OCI-LY7 (cell line): ENCODE measurements at regions not wholly inside any gene's neighbourhood (a gene's known extent, or its start where the extent isn't known, plus 50 kb on each side); places are given as distances from the start of the nearest gene placed in this dataset.
A peak's percentile ranks its signal among the peaks of the same experiment; 100 is the strongest.

Source experiments
- BruUV-seq: library from RNA; stranded (reverse); fragments of 400-500 nt; replicated peaks from 2 replicates; lab custom pipeline; 2021; lab: Mats Ljungman, UMichigan
- CTCF ChIA-PET: fragments of 300-600 bp; sonication (Branson Sonifier 250); formaldehyde crosslinking; loops from one replicate; lab custom pipeline; 2022; ENCODE audit warnings: antibody characterized with exemption; ENCODE audit not compliant: unreplicated experiment; lab: Charles Lee
- POLR2A ChIA-PET: fragments of 300-600 bp; sonication (Branson Sonifier 250); formaldehyde crosslinking; loops from one replicate; lab custom pipeline; 2022; ENCODE audit warnings: antibody characterized with exemption; lab: Charles Lee
- DNase-seq: peaks from one replicate; pipeline ENCODE4 v3.0.0-alpha.2; 2015; ENCODE audit warnings: low spot score
- H2AFZ ChIP-seq: fragments of 200-600 bp; sonication (generic), shearing (Covaris generic); 2 replicates; pipeline ENCODE4 v1.6.1; 2014; ENCODE audit warnings: mild to moderate bottlenecking, antibody characterized with exemption, low read length, moderate library complexity
- H3K27ac ChIP-seq: fragments of 200-600 bp; sonication (generic); 2 replicates; pipeline ENCODE4 v1.5.1; 2014; ENCODE audit warnings: mixed run types, low read depth, mild to moderate bottlenecking, moderate library complexity, low read length, inconsistent platforms; ENCODE audit not compliant: poor library complexity, severe bottlenecking
- H3K36me3 ChIP-seq: fragments of 200-600 bp; sonication (generic); 2 replicates; pipeline ENCODE4 v1.6.1; 2014; ENCODE audit warnings: mild to moderate bottlenecking, antibody characterized with exemption, low read length, moderate library complexity, mixed read lengths; ENCODE audit not compliant: insufficient read depth
- H3K4me1 ChIP-seq: fragments of 200-600 bp; sonication (generic); 2 replicates; pipeline ENCODE4 v1.5.1; 2014; ENCODE audit warnings: mild to moderate bottlenecking, low read length; ENCODE audit not compliant: insufficient read depth, poor library complexity, severe bottlenecking
- H3K4me2 ChIP-seq: fragments of 200-600 bp; sonication (generic); 2 replicates; pipeline ENCODE4 v1.6.1; 2014; ENCODE audit warnings: mild to moderate bottlenecking, low read length
- H3K4me3 ChIP-seq: fragments of 200-600 bp; sonication (generic); 2 replicates; pipeline ENCODE4 v1.5.1; 2014; ENCODE audit warnings: mild to moderate bottlenecking, low read depth, low read length; ENCODE audit not compliant: poor library complexity, severe bottlenecking
- H3K79me2 ChIP-seq: fragments of 200-600 bp; sonication (generic); 2 replicates; pipeline ENCODE4 v1.6.1; 2016; ENCODE audit warnings: low read depth, mild to moderate bottlenecking, low read length, moderate library complexity, mixed read lengths; ENCODE audit not compliant: insufficient read depth
- H3K9me2 ChIP-seq: fragments of 200-600 bp; sonication (generic); 2 replicates; pipeline ENCODE4 v1.6.1; 2016; ENCODE audit warnings: mild to moderate bottlenecking, low read length, mixed read lengths; ENCODE audit not compliant: insufficient read depth
- H3K9me3 ChIP-seq: fragments of 200-600 bp; sonication (generic); 2 replicates; pipeline ENCODE4 v1.6.1; 2014; ENCODE audit warnings: mild to moderate bottlenecking, mixed run types, low read length, mixed read lengths
- H4K20me1 ChIP-seq: fragments of 200-600 bp; sonication (generic); 2 replicates; pipeline ENCODE4 v1.6.1; 2014; ENCODE audit warnings: mild to moderate bottlenecking, antibody characterized with exemption, low read length, moderate library complexity, mixed read lengths; ENCODE audit not compliant: insufficient read depth
- EZH2phosphoT487 ChIP-seq: fragments of 200-600 bp; sonication (generic); IDR thresholded peaks from 2 replicates; pipeline ENCODE4 v1.6.1; 2018; ENCODE audit warnings: low read depth, borderline replicate concordance, mild to moderate bottlenecking, mixed run types, antibody characterized with exemption, low read length, moderate library complexity, mixed read lengths
- intact Hi-C: fragments of 100-400 bp; cut with micrococcal nuclease; formaldehyde crosslinking; loops from one replicate; pipeline ENCODE4 v1.10.0; 2022; ENCODE audit not compliant: unreplicated experiment
- TF ChIP-seq, protein P1 (sequence below): fragments of 200-600 bp; sonication (generic); conservative IDR thresholded peaks from 2 replicates; pipeline ENCODE4 v1.5.1; 2014; ENCODE audit warnings: mild to moderate bottlenecking, antibody characterized with exemption, low read length, moderate library complexity, mixed read lengths

DNA sequence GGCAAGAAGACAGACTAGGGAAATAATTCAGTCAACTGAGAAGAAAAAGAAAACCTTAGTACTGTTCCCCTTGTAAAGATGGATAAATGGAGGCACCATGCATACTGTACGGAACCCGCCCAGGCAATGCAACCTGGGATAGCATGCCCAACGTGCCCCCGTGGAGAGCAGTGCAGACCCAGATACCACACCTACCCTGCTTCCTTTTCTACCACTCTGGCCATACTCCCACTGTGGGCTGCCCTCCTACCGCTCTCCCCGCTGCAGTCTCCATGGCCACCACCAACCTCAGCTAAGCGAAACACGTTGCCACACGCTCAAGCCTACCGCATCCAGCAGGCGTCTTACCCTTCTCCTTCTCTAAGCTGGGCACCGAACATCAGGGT, 117.4 kb upstream of the SERPIND1 start:
- DNase-seq = no peak
- H3K79me2 ChIP-seq = no peaks in the 10 kb centered on the region
- intact Hi-C loops = no loop called here
- CTCF ChIA-PET = no interaction called here
- H3K9me2 ChIP-seq = no peaks in the 10 kb centered on the region
- no peaks in the 10 kb centered on the region for H3K9me3 ChIP-seq
- no peak overlapping the region for H3K4me2 ChIP-seq
- POLR2A ChIA-PET = no interaction called here
- H3K27ac ChIP-seq = no peak overlapping the region
- BruUV-seq = no TSS peak
- H3K4me1 ChIP-seq = no peaks in the 10 kb centered on the region
- H4K20me1 ChIP-seq = no peaks in the 10 kb centered on the region
- H3K4me3 ChIP-seq = no peak overlapping the region
- TF ChIP-seq, protein P1, sequence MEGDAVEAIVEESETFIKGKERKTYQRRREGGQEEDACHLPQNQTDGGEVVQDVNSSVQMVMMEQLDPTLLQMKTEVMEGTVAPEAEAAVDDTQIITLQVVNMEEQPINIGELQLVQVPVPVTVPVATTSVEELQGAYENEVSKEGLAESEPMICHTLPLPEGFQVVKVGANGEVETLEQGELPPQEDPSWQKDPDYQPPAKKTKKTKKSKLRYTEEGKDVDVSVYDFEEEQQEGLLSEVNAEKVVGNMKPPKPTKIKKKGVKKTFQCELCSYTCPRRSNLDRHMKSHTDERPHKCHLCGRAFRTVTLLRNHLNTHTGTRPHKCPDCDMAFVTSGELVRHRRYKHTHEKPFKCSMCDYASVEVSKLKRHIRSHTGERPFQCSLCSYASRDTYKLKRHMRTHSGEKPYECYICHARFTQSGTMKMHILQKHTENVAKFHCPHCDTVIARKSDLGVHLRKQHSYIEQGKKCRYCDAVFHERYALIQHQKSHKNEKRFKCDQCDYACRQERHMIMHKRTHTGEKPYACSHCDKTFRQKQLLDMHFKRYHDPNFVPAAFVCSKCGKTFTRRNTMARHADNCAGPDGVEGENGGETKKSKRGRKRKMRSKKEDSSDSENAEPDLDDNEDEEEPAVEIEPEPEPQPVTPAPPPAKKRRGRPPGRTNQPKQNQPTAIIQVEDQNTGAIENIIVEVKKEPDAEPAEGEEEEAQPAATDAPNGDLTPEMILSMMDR = no peak
- no peaks in the 10 kb centered on the region for H3K36me3 ChIP-seq
- no peak overlapping the region for H2AFZ ChIP-seq

DNA sequence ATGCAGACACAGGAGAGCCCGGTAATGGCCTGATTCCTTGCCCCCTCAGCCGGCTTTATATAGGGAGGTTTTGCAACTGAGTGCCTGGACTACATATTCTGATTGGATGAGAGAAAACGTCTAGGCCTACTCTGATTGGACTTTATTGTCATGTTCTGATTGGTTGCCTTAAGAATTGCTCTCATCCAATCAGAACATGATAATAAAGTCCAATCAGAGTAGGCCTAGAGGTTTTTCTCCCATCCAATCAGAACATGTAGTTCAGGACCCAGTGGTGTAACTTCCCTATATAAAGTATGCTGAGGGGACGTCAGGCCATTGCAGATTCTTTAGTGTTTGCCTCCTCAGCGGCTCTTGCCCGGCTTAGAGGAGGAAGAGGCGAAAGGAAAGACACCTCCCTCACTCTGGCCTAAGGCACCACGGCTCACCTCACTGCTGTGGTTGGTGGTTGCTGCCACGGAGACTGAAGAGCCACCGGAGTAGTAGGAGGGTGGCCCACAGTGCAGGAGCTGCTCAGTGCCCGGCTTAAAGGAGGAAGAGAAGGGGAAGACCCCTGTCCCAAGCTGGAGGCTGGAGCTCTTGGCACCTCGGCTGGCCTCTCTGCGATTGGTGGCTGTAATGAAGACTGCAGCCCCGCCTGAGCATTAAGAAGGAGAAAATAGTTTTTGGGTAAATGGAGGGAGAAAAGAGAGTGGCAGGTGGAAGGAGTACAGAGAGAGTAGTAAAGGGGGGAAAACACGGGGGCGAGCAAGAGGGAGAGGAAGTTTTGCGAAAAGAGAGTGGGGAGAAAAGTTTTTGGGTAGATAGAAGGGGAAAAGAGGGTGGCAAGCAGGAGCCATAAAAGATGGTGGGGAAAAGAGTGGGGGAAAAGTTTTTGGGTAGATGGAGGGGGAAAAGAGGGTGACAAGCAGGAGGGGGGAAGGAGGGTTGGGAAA, 116.7 kb upstream of the SERPIND1 start:
- no peaks in the 10 kb centered on the region for H3K79me2 ChIP-seq
- ChIA-PET CTCF (no interaction called here), POLR2A (no interaction called here)
- H3K4me3 ChIP-seq = no peak overlapping the region
- no TSS peak for BruUV-seq
- no peaks in the 10 kb centered on the region for H4K20me1 ChIP-seq
- peak; percentile 5 for DNase-seq
- no peaks in the 10 kb centered on the region for H3K9me2 ChIP-seq
- TF ChIP-seq, protein P1 = no peak
- TF ChIP-seq EZH2phosphoT487 = no peak
- H2AFZ ChIP-seq = no peak overlapping the region
- no peak overlapping the region for H3K27ac ChIP-seq
- no peaks in the 10 kb centered on the region for H3K4me1 ChIP-seq
- no peaks in the 10 kb centered on the region for H3K9me3 ChIP-seq
- H3K36me3 ChIP-seq = no peaks in the 10 kb centered on the region
- intact Hi-C loops = no loop called here
- no peak overlapping the region for H3K4me2 ChIP-seq
